ENCODE measurements at regions not wholly inside any gene's neighbourhood (a gene's known extent, or its start where the extent isn't known, plus 50 kb on each side); places are given as distances from the start of the nearest gene placed in this dataset.

GRCh38 chr4:18572481-18572880 lies 550.9 kb upstream of the LCORL start:
- TF ChIP-seq, protein P1, sequence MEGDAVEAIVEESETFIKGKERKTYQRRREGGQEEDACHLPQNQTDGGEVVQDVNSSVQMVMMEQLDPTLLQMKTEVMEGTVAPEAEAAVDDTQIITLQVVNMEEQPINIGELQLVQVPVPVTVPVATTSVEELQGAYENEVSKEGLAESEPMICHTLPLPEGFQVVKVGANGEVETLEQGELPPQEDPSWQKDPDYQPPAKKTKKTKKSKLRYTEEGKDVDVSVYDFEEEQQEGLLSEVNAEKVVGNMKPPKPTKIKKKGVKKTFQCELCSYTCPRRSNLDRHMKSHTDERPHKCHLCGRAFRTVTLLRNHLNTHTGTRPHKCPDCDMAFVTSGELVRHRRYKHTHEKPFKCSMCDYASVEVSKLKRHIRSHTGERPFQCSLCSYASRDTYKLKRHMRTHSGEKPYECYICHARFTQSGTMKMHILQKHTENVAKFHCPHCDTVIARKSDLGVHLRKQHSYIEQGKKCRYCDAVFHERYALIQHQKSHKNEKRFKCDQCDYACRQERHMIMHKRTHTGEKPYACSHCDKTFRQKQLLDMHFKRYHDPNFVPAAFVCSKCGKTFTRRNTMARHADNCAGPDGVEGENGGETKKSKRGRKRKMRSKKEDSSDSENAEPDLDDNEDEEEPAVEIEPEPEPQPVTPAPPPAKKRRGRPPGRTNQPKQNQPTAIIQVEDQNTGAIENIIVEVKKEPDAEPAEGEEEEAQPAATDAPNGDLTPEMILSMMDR (IDR thresholded peaks at IDR 0.05): no peak
- TF ChIP-seq POLR2A (IDR thresholded peaks at IDR 0.05): no peak

Data from heart left ventricle (tissue), 13 donors.